ENCODE measurements at regions not wholly inside any gene's neighbourhood (a gene's known extent, or its start where the extent isn't known, plus 50 kb on each side); places are given as distances from the start of the nearest gene placed in this dataset.
"Not testable (repeated sequence)": the region's sequence is repeated elsewhere in the genome, so short reads cannot be mapped to it uniquely, and the experiment has no call there.

GRCh38 chrX:112577146-112577545 lies 102.6 kb downstream of the LHFPL1 start:
- no peak for DNase-seq

GRCh38 chrX:112571388-112571787 lies 108.3 kb downstream of the LHFPL1 start:
- DNase-seq = no peak

- DNase-seq = no peak
These were observed 123.9 kb downstream of the LHFPL1 start for GRCh38 chrX:112555831-112556230.

GRCh38 chrX:112545051-112545450 lies 134.7 kb downstream of the LHFPL1 start:
- no peak for DNase-seq

GRCh38 chrX:112536544-112536943 lies 143.2 kb downstream of the LHFPL1 start:
- no peak for DNase-seq

GRCh38 chrX:112527903-112528302 lies 151.8 kb downstream of the LHFPL1 start:
- no peak for DNase-seq

GRCh38 chrX:112521676-112522075 lies 158.1 kb downstream of the LHFPL1 start:
- DNase-seq = peak; percentile 21

- DNase-seq = no peak
These were observed 159.6 kb downstream of the LHFPL1 start for GRCh38 chrX:112520124-112520523.

- DNase-seq = no peak
These were observed 166.6 kb downstream of the LHFPL1 start for GRCh38 chrX:112513154-112513553.

- DNase-seq = no peak
These were observed 167.2 kb downstream of the LHFPL1 start for GRCh38 chrX:112512509-112512908.

- DNase-seq = no peak
These were observed 169.1 kb downstream of the LHFPL1 start for GRCh38 chrX:112510629-112511028.

- no peak for DNase-seq
These were observed 202.1 kb downstream of the LHFPL1 start for GRCh38 chrX:112477653-112478052.

GRCh38 chrX:112473654-112474053 lies 206.1 kb downstream of the LHFPL1 start:
- DNase-seq = no peak

GRCh38 chrX:112470551-112470950 lies 209.2 kb downstream of the LHFPL1 start:
- no peak for DNase-seq

- DNase-seq = not testable (repeated sequence)
These were observed 217.7 kb downstream of the LHFPL1 start for GRCh38 chrX:112461949-112462450.

GRCh38 chrX:112457788-112458187 lies 221.9 kb downstream of the LHFPL1 start:
- no peak for DNase-seq

GRCh38 chrX:112450810-112451209 lies 228.9 kb downstream of the LHFPL1 start:
- DNase-seq = no peak

GRCh38 chrX:112440277-112440676 lies 239.5 kb downstream of the LHFPL1 start:
- no peak for DNase-seq

- no peak for DNase-seq
These were observed 255.6 kb downstream of the LHFPL1 start for GRCh38 chrX:112424166-112424565.

- no peak for DNase-seq
These were observed 288.4 kb downstream of the LHFPL1 start for GRCh38 chrX:112391313-112391712.

- DNase-seq = not testable (repeated sequence)
These were observed 298.0 kb downstream of the LHFPL1 start for GRCh38 chrX:112381649-112382298.

GRCh38 chrX:112380541-112381278 lies 298.1 kb upstream of the TRPC5 start:
- DNase-seq = no peak

- no peak for DNase-seq
These were observed 294.9 kb upstream of the TRPC5 start for GRCh38 chrX:112377481-112377880.

- no peak for DNase-seq
These were observed 285.8 kb upstream of the TRPC5 start for GRCh38 chrX:112368371-112368770.
